Fibroblast of lung (primary cell): ENCODE measurements at regions not wholly inside any gene's neighbourhood (a gene's known extent, or its start where the extent isn't known, plus 50 kb on each side); places are given as distances from the start of the nearest gene placed in this dataset.

ENCODE experiments used
- CTCF ChIP-seq, 2 donors: IDR thresholded peaks in 1 of 2; conservative IDR thresholded peaks in 1 of 2; 1 replicate in 1 of 2; 2 replicates in 1 of 2; pipeline ENCODE4 v1.5.1; 2011 to 2012; ENCODE audit warnings: low read length in 2 of 2, control low read depth in 1 of 2, inconsistent platforms in 1 of 2, low read depth in 1 of 2, mild to moderate bottlenecking in 1 of 2
- EZH2 ChIP-seq: IDR thresholded peaks from 2 replicates; pipeline ENCODE4 v1.5.1; 2012; ENCODE audit warnings: low read length, control low read depth, mild to moderate bottlenecking; ENCODE audit errors: missing control alignments

GRCh38 chr18:47604021-47604420 lies 326.4 kb downstream of the SMAD2 start:
- TF ChIP-seq CTCF (conservative IDR thresholded peaks at IDR 0.05 in 1 of 2, IDR thresholded peaks at IDR 0.05 in 1 of 2; ENCODE audit: low read depth in 1 of 2, low read length in 2 of 2), result no peak
- no peak for TF ChIP-seq EZH2
